ENCODE measurements at regions not wholly inside any gene's neighbourhood (a gene's known extent, or its start where the extent isn't known, plus 50 kb on each side); places are given as distances from the start of the nearest gene placed in this dataset.

GRCh38 chr5:73374520-73375190, 73.9 kb downstream of the FOXD1 start:
- DNase-seq (ENCODE audit: low spot score): peak; percentile 81

GRCh38 chr5:73373814-73374510, 74.6 kb downstream of the FOXD1 start:
- DNase-seq (ENCODE audit: low spot score): peak; percentile 16

GRCh38 chr5:73370640-73371583, 77.7 kb downstream of the FOXD1 start:
- DNase-seq (ENCODE audit: low spot score): peak; percentile 99

- DNase-seq (ENCODE audit: low spot score): no peak
These were observed 78.5 kb downstream of the FOXD1 start for GRCh38 chr5:73370095-73370494.

GRCh38 chr5:73369278-73369677, 79.3 kb downstream of the FOXD1 start:
- no peak for DNase-seq (ENCODE audit: low spot score)

- no peak for DNase-seq (ENCODE audit: low spot score)
These were observed 80.9 kb downstream of the FOXD1 start for GRCh38 chr5:73367650-73368049.

- peak; percentile 38 for DNase-seq (ENCODE audit: low spot score)
These were observed 82.4 kb downstream of the FOXD1 start for GRCh38 chr5:73365990-73366667.

GRCh38 chr5:73365301-73365853, 83.2 kb downstream of the FOXD1 start:
- DNase-seq (ENCODE audit: low spot score): peak; percentile 84

GRCh38 chr5:73363911-73364730, 84.5 kb downstream of the FOXD1 start:
- DNase-seq (ENCODE audit: low spot score): no peak

- no peak for DNase-seq (ENCODE audit: low spot score)
These were observed 89.2 kb downstream of the FOXD1 start for GRCh38 chr5:73359395-73359794.

GRCh38 chr5:73358366-73358765, 90.2 kb downstream of the FOXD1 start:
- DNase-seq (ENCODE audit: low spot score): no peak

- no peak for DNase-seq (ENCODE audit: low spot score)
These were observed 91.0 kb downstream of the FOXD1 start for GRCh38 chr5:73357576-73357975.

- DNase-seq (ENCODE audit: low spot score): no peak
These were observed 93.5 kb downstream of the FOXD1 start for GRCh38 chr5:73355108-73355507.

GRCh38 chr5:73354406-73354805, 94.2 kb downstream of the FOXD1 start:
- no peak for DNase-seq (ENCODE audit: low spot score)

GRCh38 chr5:73352649-73353230, 95.8 kb downstream of the FOXD1 start:
- no peak for DNase-seq (ENCODE audit: low spot score)

- no peak for DNase-seq (ENCODE audit: low spot score)
These were observed 96.3 kb downstream of the FOXD1 start for GRCh38 chr5:73352243-73352642.

- no peak for DNase-seq (ENCODE audit: low spot score)
These were observed 97.0 kb downstream of the FOXD1 start for GRCh38 chr5:73351593-73351992.

GRCh38 chr5:73346878-73347408, 101.6 kb downstream of the FOXD1 start:
- no peak for DNase-seq (ENCODE audit: low spot score)

GRCh38 chr5:73344835-73345234, 103.7 kb downstream of the FOXD1 start:
- no peak for DNase-seq (ENCODE audit: low spot score)

- DNase-seq (ENCODE audit: low spot score): no peak
These were observed 108.9 kb downstream of the FOXD1 start for GRCh38 chr5:73339711-73340110.
